ENCODE measurements at regions not wholly inside any gene's neighbourhood (a gene's known extent, or its start where the extent isn't known, plus 50 kb on each side); places are given as distances from the start of the nearest gene placed in this dataset.
A peak's percentile ranks its signal among the peaks of the same experiment; 100 is the strongest.
"Not testable (repeated sequence)": the region's sequence is repeated elsewhere in the genome, so short reads cannot be mapped to it uniquely, and the experiment has no call there.

DNA sequence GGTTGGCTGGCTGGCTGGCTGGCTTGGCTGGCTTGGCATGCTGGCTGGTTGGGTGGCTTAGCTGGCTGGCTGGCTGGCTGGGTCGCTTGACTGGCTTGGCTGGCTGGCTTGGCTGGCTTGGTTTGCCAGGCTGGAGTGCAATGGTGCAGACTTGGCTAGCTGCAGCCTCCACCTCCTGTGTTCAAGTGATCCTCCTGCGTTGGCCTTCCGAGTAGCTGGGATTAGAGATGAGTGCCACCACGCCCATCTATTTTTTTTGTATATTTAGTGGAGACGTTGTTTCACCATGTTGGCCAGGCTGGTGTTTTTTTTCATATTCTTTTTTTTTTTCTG, 2809.5 kb downstream of the RPIA start:
- peaks cover 0 to 11% (median 7%) of the 10 kb centered on the region in 8 donors for H3K9me3 ChIP-seq
- H3K36me3 ChIP-seq; H3K27me3 ChIP-seq (replicated peaks in 1 of 7); H3K4me3 ChIP-seq; intact Hi-C loops (cut with DNase I; ENCODE audit: low total_unique reads); H3K27ac ChIP-seq; DNase-seq; H3K4me1 ChIP-seq: not testable (repeated sequence)
- WGBS, 5 donors: 85 to 90% (median 88%) methylated on average over 5 of the region's 5 CpGs

DNA sequence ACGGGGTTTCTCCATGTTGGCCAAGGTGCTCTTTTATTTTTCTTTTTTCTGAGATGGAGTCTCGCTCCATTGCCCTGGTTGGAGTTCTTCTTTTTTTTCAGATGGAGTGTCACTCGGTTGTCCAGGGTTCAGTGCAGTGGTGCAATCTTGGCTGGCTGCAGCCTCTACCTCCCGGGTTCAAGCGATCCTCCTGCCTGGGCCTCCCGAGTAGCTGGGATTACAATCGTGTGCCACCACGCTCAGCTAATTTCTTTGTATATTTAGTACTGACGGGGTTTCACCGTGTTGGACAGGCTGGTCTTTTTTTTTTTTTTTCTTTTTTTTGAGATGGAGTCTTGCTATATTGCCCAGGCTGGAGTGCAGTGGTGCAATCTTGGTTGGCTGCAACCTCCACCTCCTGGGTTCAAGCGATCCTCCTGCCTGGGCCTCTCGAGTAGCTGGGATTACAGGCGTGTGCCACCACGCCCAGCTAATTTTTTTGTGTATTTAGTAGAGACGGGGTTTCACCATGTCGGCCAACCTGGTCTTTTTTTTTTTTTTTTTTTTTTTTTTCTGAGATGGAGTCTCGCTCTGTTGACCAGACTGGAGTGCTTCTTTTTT, 2810.1 kb downstream of the RPIA start:
- intact Hi-C loops (cut with DNase I; ENCODE audit: low total_unique reads): not testable (repeated sequence)
- peak; percentile 73 for DNase-seq
- WGBS, 5 donors: 87 to 97% (median 92%) methylated on average over 13 to 16 of the region's 17 CpGs

GRCh38 chr2:91503572-91503958, 2812.1 kb downstream of the RPIA start:
- DNase-seq; intact Hi-C loops (cut with DNase I; ENCODE audit: low total_unique reads); H3K27ac ChIP-seq; H3K27me3 ChIP-seq (replicated peaks in 1 of 7); H3K36me3 ChIP-seq; H3K4me3 ChIP-seq; H3K4me1 ChIP-seq: not testable (repeated sequence)
- H3K9me3 ChIP-seq: peaks cover 0 to 11% (median 7%) of the 10 kb centered on the region in 8 donors
- 77 to 83% (median 81%) methylated on average over 7 to 8 of the region's 8 CpGs for WGBS, 5 donors

More for the DNA sequence above, 2810.1 kb downstream of the RPIA start:
- H3K4me3 ChIP-seq; H3K27ac ChIP-seq; H3K36me3 ChIP-seq; H3K4me1 ChIP-seq; H3K27me3 ChIP-seq (replicated peaks in 1 of 7): not testable (repeated sequence)
- peaks cover 0 to 11% (median 7%) of the 10 kb centered on the region in 8 donors for H3K9me3 ChIP-seq

DNA sequence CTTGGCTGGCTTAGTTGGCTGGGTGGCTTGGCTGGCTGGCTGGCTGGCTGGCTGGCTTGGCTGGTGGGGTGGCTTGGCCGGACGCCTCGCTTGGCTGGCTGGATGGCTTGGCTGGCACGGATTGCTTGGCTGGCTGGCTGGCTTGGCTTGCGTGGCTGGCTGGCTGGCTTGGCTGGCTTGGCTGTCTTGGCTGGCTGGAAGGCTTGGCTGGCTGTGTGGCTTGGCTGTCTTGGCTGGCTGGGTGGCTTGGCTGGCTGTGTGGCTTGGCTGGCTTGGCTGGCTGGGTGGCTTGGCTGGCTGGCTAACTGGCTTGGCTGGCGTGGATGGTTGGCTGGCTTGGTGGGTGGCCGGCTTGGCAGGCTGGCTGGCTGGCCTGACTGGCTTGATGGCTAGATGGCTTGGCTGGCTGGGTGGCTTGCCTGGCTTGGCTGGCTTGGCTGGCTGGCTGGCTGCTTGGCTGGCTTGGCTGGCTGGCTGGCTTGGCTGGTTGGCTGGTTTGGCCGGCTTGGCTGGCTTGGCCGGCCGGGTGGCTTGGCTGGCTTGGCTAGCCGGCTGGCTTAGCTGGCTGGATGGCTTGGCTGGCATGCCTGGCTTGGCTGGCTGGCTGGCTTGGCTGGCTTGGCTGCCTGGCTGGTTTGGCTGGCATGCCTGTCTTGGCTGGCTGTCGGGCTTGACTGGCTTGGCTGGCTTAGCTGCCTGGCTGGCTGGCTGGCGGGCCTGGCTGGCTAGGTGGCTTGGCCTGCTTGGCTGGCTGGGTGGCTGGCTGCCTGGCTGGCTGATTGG, 2812.7 kb downstream of the RPIA start:
- H3K4me3 ChIP-seq; H3K4me1 ChIP-seq; H3K27me3 ChIP-seq (replicated peaks in 1 of 7); H3K27ac ChIP-seq; H3K36me3 ChIP-seq; intact Hi-C loops (cut with DNase I; ENCODE audit: low total_unique reads): not testable (repeated sequence)
- DNase-seq: peak; percentile 71
- H3K9me3 ChIP-seq: peaks cover 0 to 11% (median 7%) of the 10 kb centered on the region in 8 donors
- WGBS, 5 donors: 90 to 97% (median 94%) methylated on average over 6 to 13 of the region's 13 CpGs

GRCh38 chr2:91508816-91509215, 2817.3 kb downstream of the RPIA start:
- H3K27me3 ChIP-seq (replicated peaks in 1 of 7); intact Hi-C loops (cut with DNase I; ENCODE audit: low total_unique reads); H3K9me3 ChIP-seq; H3K27ac ChIP-seq; H3K4me3 ChIP-seq; H3K36me3 ChIP-seq; H3K4me1 ChIP-seq: not testable (repeated sequence)
- DNase-seq: peak; percentile 47
- WGBS, 5 donors: 60 to 92% (median 74%) methylated on average over 1 to 4 of the region's 4 CpGs; no CpG with 5 or more reads in 1 of the 5 donors

DNA sequence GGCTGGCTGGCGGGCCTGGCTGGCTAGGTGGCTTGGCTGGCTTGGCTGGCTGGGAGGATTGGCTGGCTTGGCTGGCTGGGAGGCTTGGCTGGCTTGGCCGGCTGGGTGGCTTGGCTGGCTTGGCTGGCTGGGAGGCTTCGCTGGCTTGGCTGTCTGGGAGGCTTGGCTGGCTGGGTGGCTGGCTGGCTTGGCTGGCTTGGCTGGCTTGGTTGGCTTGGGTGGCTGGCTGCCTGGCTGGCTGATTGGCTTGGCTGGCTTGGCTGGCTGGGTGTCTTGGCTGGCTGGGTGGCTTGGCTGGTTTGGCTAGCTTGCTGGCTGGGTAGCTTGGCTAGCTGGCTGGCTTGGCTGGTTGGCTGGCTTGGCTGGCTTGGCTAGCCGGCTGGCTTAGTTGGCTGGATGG, 2817.8 kb downstream of the RPIA start:
- H3K36me3 ChIP-seq; H3K9me3 ChIP-seq; intact Hi-C loops (cut with DNase I; ENCODE audit: low total_unique reads); H3K27me3 ChIP-seq (replicated peaks in 1 of 7); H3K4me1 ChIP-seq; H3K27ac ChIP-seq; H3K4me3 ChIP-seq: not testable (repeated sequence)
- 45 to 56% (median 50%) methylated on average over 2 to 3 of the region's 4 CpGs; no CpG with 5 or more reads in 2 of the 5 donors for WGBS, 5 donors
- DNase-seq: peak; percentile 58

- DNase-seq: peak; percentile 21
- H3K9me3 ChIP-seq; H3K27me3 ChIP-seq (replicated peaks in 1 of 7); H3K4me3 ChIP-seq; H3K4me1 ChIP-seq; H3K36me3 ChIP-seq; H3K27ac ChIP-seq; intact Hi-C loops (cut with DNase I; ENCODE audit: low total_unique reads): not testable (repeated sequence)
- WGBS, 5 donors: 85 to 100% (median 90%) methylated on average over 1 to 2 of the region's 2 CpGs; no CpG with 5 or more reads in 1 of the 5 donors
These were observed 2819.7 kb downstream of the RPIA start for GRCh38 chr2:91511166-91511565.

- DNase-seq: peak; percentile 17
These were observed 2824.5 kb downstream of the RPIA start for GRCh38 chr2:91515966-91516365.

GRCh38 chr2:91516669-91517068, 2825.2 kb downstream of the RPIA start:
- 87 to 91% (median 90%) methylated on average over 4 to 6 of the region's 6 CpGs; no CpG with 5 or more reads in 2 of the 5 donors for WGBS, 5 donors
- H3K27ac ChIP-seq; H3K4me1 ChIP-seq; intact Hi-C loops (cut with DNase I; ENCODE audit: low total_unique reads); H3K36me3 ChIP-seq; H3K4me3 ChIP-seq; H3K9me3 ChIP-seq; H3K27me3 ChIP-seq (replicated peaks in 1 of 7): not testable (repeated sequence)
- DNase-seq: peak; percentile 50

More at GRCh38 chr2:91515966-91516365, 2824.5 kb downstream of the RPIA start:
- H3K4me1 ChIP-seq; H3K27me3 ChIP-seq (replicated peaks in 1 of 7); H3K27ac ChIP-seq; H3K36me3 ChIP-seq; H3K9me3 ChIP-seq; intact Hi-C loops (cut with DNase I; ENCODE audit: low total_unique reads); H3K4me3 ChIP-seq: not testable (repeated sequence)
- whole genome bisulfite sequencing, 5 donors: 88 to 98% (median 94%) methylated on average over 2 of the region's 3 CpGs

DNA sequence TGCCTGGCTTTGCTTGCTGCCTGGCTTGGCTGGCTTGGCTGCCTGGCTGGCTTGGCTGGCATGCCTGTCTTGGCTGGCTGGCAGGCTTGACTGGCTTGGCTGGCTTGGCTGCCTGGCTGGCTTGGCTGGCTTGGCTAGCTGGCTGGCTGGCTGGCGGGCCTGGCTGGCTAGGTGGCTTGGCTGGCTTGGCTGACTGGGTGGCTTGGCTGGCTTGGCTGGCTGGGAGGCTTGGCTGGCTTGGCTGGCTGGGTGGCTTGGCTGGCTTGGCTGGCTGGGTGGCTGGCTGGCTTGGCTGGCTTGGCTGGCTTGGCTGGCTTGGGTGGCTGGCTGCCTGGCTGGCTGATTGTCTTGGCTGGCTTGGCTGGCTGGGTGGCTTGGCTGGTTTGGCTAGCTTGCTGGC, 2826.4 kb downstream of the RPIA start:
- H3K4me3 ChIP-seq; H3K9me3 ChIP-seq; H3K36me3 ChIP-seq; H3K27ac ChIP-seq; intact Hi-C loops (cut with DNase I; ENCODE audit: low total_unique reads); H3K27me3 ChIP-seq (replicated peaks in 1 of 7); H3K4me1 ChIP-seq: not testable (repeated sequence)
- peak; percentile 64 for DNase-seq
- 73 to 100% (median 82%) methylated on average over 1 of the region's 1 CpG; no CpG with 5 or more reads in 1 of the 5 donors for WGBS, 5 donors

GRCh38 chr2:91518361-91518981, 2827.0 kb downstream of the RPIA start:
- H3K27me3 ChIP-seq (replicated peaks in 1 of 7); intact Hi-C loops (cut with DNase I; ENCODE audit: low total_unique reads): not testable (repeated sequence)
- peak; percentile 58 for DNase-seq

More at GRCh38 chr2:91518361-91518981, 2827.0 kb downstream of the RPIA start:
- H3K4me1 ChIP-seq, H3K27ac ChIP-seq, H3K36me3 ChIP-seq, H3K9me3 ChIP-seq, H3K4me3 ChIP-seq: not testable (repeated sequence)
- WGBS, 5 donors: 83 to 96% (median 89%) methylated on average over 4 to 5 of the region's 5 CpGs
